Smooth muscle cell (in vitro differentiated cells): ENCODE measurements at regions not wholly inside any gene's neighbourhood (a gene's known extent, or its start where the extent isn't known, plus 50 kb on each side); places are given as distances from the start of the nearest gene placed in this dataset.

Experiments
- DNase-seq: peaks from one replicate; lab custom pipeline; 2025; ENCODE audit not compliant: unreplicated experiment; lab: John Stamatoyannopoulos, UW
- H2AFZ ChIP-seq: fragments of 200-600 bp; sonication (generic); 2 replicates; pipeline ENCODE4 v1.6.0; 2016; ENCODE audit warnings: antibody characterized with exemption, low read depth, mild to moderate bottlenecking
- H3F3A ChIP-seq: fragments of 200-600 bp; sonication (generic); 2 replicates; pipeline ENCODE4 v1.6.0; 2017; ENCODE audit warnings: antibody characterized with exemption, low read depth
- H3K27ac ChIP-seq: fragments of 200-600 bp; sonication (generic); 2 replicates; pipeline ENCODE4 v1.5.1; 2016; ENCODE audit warnings: low read depth, mild to moderate bottlenecking
- H3K27me3 ChIP-seq: fragments of 200-600 bp; sonication (generic); 2 replicates; pipeline ENCODE4 v1.6.1; 2016; ENCODE audit warnings: low read depth, mild to moderate bottlenecking
- H3K36me3 ChIP-seq: fragments of 200-600 bp; sonication (generic); 2 replicates; pipeline ENCODE4 v1.5.1; 2016; ENCODE audit warnings: low read depth
- H3K4me1 ChIP-seq: fragments of 200-600 bp; sonication (generic); 2 replicates; pipeline ENCODE4 v1.5.1; 2016; ENCODE audit warnings: low read depth
- H3K4me2 ChIP-seq: fragments of 200-600 bp; sonication (generic); 2 replicates; pipeline ENCODE4 v1.6.0; 2016; ENCODE audit warnings: mild to moderate bottlenecking
- H3K4me3 ChIP-seq: fragments of 200-600 bp; sonication (generic); 2 replicates; pipeline ENCODE4 v1.5.1; 2016; ENCODE audit warnings: mild to moderate bottlenecking
- H3K79me2 ChIP-seq: fragments of 200-600 bp; sonication (generic); 2 replicates; pipeline ENCODE4 v1.6.0; 2016; ENCODE audit warnings: low read depth, mild to moderate bottlenecking
- H3K9ac ChIP-seq: fragments of 200-600 bp; sonication (generic); 2 replicates; pipeline ENCODE4 v1.6.0; 2016; ENCODE audit warnings: low read depth
- H3K9me3 ChIP-seq: fragments of 200-600 bp; sonication (generic); replicated peaks from 2 replicates; pipeline ENCODE4 v1.5.1; 2016; ENCODE audit warnings: low read depth
- H4K20me1 ChIP-seq: fragments of 200-600 bp; sonication (generic); 2 replicates; pipeline ENCODE4 v1.6.0; 2016; ENCODE audit warnings: low read depth
- CTCF ChIP-seq: fragments of 200-600 bp; sonication (generic); IDR thresholded peaks from 2 replicates; pipeline ENCODE4 v1.5.1; 2017; ENCODE audit warnings: borderline replicate concordance, mild to moderate bottlenecking, antibody characterized with exemption; ENCODE audit not compliant: insufficient read depth, poor library complexity, severe bottlenecking
- WGBS: methylation state at CpG from one replicate; pipeline ENCODE4 v1.1.7; 2016; ENCODE audit warnings: low lambda C conversion rate; 5-methylcytosine and 5-hydroxymethylcytosine counted together

GRCh38 chr16:65455761-65456160 is 333.9 kb upstream of the CDH11 start:
- Histone ChIP-seq H3K36me3 (no peaks in the 10 kb centered on the region), H3K4me1 (no peaks in the 10 kb centered on the region), H3K27me3 (no peaks in the 10 kb centered on the region), H3K9me3 (no peaks in the 10 kb centered on the region), H3K79me2 (no peaks in the 10 kb centered on the region), H3F3A (no peaks in the 10 kb centered on the region), H3K9ac (no peak overlapping the region), H3K4me3 (no peak overlapping the region), H2AFZ (no peak overlapping the region), H3K4me2 (no peak overlapping the region), H3K27ac (no peak overlapping the region), H4K20me1 (no peaks in the 10 kb centered on the region)
- DNase-seq, result no peak
- no peak for TF ChIP-seq CTCF
- WGBS, result 95% methylated on average over 4 of the region's 4 CpGs

GRCh38 chr16:65453646-65454045 is 331.8 kb upstream of the CDH11 start:
- Histone ChIP-seq H4K20me1 (no peaks in the 10 kb centered on the region), H3F3A (no peaks in the 10 kb centered on the region), H3K9me3 (no peaks in the 10 kb centered on the region), H3K36me3 (no peaks in the 10 kb centered on the region), H3K9ac (no peak overlapping the region), H3K4me2 (no peak overlapping the region), H3K79me2 (no peaks in the 10 kb centered on the region), H2AFZ (no peak overlapping the region), H3K4me3 (no peak overlapping the region), H3K4me1 (no peaks in the 10 kb centered on the region), H3K27me3 (no peaks in the 10 kb centered on the region), H3K27ac (no peak overlapping the region)
- WGBS, result 80% methylated on average over 2 of the region's 2 CpGs
- no peak for DNase-seq
- no peak for TF ChIP-seq CTCF

- 100% methylated on average over 1 of the region's 1 CpG for WGBS
- H3K27ac ChIP-seq, result no peak overlapping the region
- no peak overlapping the region for H3K4me3 ChIP-seq
Observed at GRCh38 chr16:65449526-65449925, 327.7 kb upstream of the CDH11 start.

More at GRCh38 chr16:65449526-65449925, 327.7 kb upstream of the CDH11 start:
- Histone ChIP-seq H3K27me3 (no peaks in the 10 kb centered on the region), H3K9ac (no peak overlapping the region), H2AFZ (no peak overlapping the region), H3K4me2 (no peak overlapping the region), H3K9me3 (no peaks in the 10 kb centered on the region), H3F3A (no peaks in the 10 kb centered on the region), H3K36me3 (no peaks in the 10 kb centered on the region), H4K20me1 (no peaks in the 10 kb centered on the region), H3K79me2 (no peaks in the 10 kb centered on the region), H3K4me1 (no peaks in the 10 kb centered on the region)
- no peak for DNase-seq
- no peak for TF ChIP-seq CTCF
